Tibial artery (tissue), 4 donors: ENCODE measurements at regions not wholly inside any gene's neighbourhood (a gene's known extent, or its start where the extent isn't known, plus 50 kb on each side); places are given as distances from the start of the nearest gene placed in this dataset.

Experiments used
- DNase-seq, 2 donors: peaks; one replicate each; pipeline ENCODE4 v3.0.0-alpha.2; 2019
- H3K27ac ChIP-seq, 2 donors: fragments of 200-600 bp; sonication (generic) in 1 of 2; 1 replicate in 1 of 2; 2 replicates in 1 of 2; pipeline ENCODE4 v1.5.1; 2018 to 2019; ENCODE audit warnings: mild to moderate bottlenecking in 1 of 2
- H3K27me3 ChIP-seq, 2 donors: fragments of 200-600 bp; sonication (generic) in 1 of 2; one replicate each; pipeline versions ENCODE4 v1.5.1 to v1.6.0; 2016 to 2019
- H3K36me3 ChIP-seq, 3 donors: fragments of 200-600 bp; sonication (generic) in 2 of 3; one replicate each; pipeline ENCODE4 v1.5.1; 2016 to 2019; ENCODE audit warnings: mild to moderate bottlenecking in 2 of 3
- H3K4me1 ChIP-seq, 4 donors: fragments of 200-600 bp; sonication (generic) in 2 of 4; 1 replicate in 3 of 4; 2 replicates in 1 of 4; pipeline ENCODE4 v1.5.1; 2016 to 2019
- H3K4me3 ChIP-seq, 2 donors: fragments of 200-600 bp; sonication (generic) in 1 of 2; 1 replicate in 1 of 2; 2 replicates in 1 of 2; pipeline ENCODE4 v1.5.1; 2018 to 2019; ENCODE audit warnings: mild to moderate bottlenecking in 2 of 2
- H3K9me3 ChIP-seq, 3 donors: fragments of 200-600 bp; sonication (generic) in 1 of 3; one replicate each; pipeline ENCODE4 v1.5.1; 2016 to 2019
- intact Hi-C: fragments of 100-400 bp; cut with DNase I; formaldehyde crosslinking; loops from one replicate; pipeline ENCODE4 v1.15.0; 2023; ENCODE audit warnings: low total_unique reads
- TF ChIP-seq, protein P1 (sequence below), 2 experiments: fragments of 200-600 bp in 1 of 2; fragments of 450-650 bp in 1 of 2; IDR thresholded peaks; one replicate each; pipeline ENCODE4 v1.5.1; 2017 to 2019; ENCODE audit warnings: antibody characterized with exemption in 2 of 2, mild to moderate bottlenecking in 1 of 2, moderate library complexity in 1 of 2

DNA sequence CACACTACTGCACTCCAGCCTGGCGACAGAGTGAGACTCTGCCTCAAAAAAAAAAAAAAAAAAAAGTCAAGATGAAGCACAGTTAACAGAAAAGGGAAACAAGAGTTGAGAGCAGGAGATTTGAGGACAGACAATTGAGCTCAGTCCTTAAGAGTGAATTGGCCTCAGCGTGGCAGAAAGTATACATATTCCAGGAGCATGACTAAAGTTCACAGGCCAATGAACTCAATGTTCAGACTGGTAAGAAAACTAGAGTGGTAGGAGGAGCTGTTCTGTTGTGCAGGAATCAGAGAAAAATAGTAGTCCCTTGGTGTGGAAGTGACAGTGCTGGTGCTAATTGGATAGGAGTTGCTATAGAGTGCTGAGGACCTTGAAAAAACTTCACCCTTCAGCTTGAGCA, 60.0 kb downstream of the NRN1 start:
- Histone ChIP-seq H3K36me3 (no peaks in the 10 kb centered on the region), H3K27me3 (no peaks in the 10 kb centered on the region), H3K27ac (no peak overlapping the region), H3K9me3 (peaks cover 0 to 9% (median 0%) of the 10 kb centered on the region in 3 donors), H3K4me3 (no peak overlapping the region), H3K4me1 (peaks cover 0 to 3% (median under 1%) of the 10 kb centered on the region in 4 donors)
- DNase-seq = no peak
- intact Hi-C loops = no loop called here
- TF ChIP-seq, protein P1, sequence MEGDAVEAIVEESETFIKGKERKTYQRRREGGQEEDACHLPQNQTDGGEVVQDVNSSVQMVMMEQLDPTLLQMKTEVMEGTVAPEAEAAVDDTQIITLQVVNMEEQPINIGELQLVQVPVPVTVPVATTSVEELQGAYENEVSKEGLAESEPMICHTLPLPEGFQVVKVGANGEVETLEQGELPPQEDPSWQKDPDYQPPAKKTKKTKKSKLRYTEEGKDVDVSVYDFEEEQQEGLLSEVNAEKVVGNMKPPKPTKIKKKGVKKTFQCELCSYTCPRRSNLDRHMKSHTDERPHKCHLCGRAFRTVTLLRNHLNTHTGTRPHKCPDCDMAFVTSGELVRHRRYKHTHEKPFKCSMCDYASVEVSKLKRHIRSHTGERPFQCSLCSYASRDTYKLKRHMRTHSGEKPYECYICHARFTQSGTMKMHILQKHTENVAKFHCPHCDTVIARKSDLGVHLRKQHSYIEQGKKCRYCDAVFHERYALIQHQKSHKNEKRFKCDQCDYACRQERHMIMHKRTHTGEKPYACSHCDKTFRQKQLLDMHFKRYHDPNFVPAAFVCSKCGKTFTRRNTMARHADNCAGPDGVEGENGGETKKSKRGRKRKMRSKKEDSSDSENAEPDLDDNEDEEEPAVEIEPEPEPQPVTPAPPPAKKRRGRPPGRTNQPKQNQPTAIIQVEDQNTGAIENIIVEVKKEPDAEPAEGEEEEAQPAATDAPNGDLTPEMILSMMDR (IDR thresholded peaks at IDR 0.05) = no peak

DNA sequence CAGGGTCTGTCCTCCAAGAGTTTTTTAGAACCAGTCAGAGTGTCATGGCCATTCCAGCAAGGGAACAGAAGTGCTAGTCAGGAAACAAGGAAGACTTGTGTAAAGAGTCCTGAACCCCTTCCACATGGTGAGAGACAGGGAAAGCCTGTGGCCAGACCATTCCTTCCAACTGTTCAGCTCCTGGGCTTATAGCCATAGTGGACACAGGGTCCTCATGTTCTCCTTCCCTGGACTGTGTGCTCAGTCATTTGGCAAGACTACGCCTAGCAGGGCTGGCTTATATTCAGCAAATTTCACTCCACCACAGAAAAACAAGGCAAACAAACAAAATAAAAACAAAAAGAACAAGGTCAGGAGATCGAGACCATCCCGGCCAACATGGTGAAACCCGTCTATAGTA, 60.5 kb downstream of the NRN1 start:
- intact Hi-C loops = no loop called here
- Histone ChIP-seq H3K9me3 (peaks cover 0 to 9% (median 0%) of the 10 kb centered on the region in 3 donors), H3K27ac (no peak overlapping the region), H3K4me3 (no peak overlapping the region), H3K36me3 (no peaks in the 10 kb centered on the region), H3K27me3 (no peaks in the 10 kb centered on the region), H3K4me1 (peaks cover 0 to 8% (median 6%) of the 10 kb centered on the region in 4 donors)
- no peak for DNase-seq
- TF ChIP-seq, protein P1 (IDR thresholded peaks at IDR 0.05) = no peak

DNA sequence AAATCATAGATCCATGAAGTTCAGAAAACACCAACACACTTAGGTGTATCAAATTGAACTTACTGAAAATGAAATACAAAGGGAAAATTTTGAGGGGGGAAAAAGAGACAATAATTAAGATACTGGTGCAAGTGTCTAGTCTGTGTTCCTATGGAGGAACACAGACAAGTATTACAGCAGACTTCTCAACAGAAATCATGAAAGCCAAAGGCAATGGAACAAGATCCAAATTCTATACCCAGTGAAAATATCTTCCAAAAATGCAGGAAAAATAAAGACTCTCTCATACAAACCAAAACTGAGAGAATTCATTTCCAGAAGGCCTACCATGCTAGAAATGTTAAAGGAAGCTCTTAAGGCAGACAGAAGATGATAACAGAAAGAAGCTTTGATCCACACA, 63.1 kb downstream of the NRN1 start:
- H3K9me3 ChIP-seq = peaks cover 0 to 9% (median 0%) of the 10 kb centered on the region in 3 donors
- no peak overlapping the region for H3K4me3 ChIP-seq
- DNase-seq = no peak
- no peaks in the 10 kb centered on the region for H3K36me3 ChIP-seq
- peaks cover 0 to 21% (median 16%) of the 10 kb centered on the region in 4 donors for H3K4me1 ChIP-seq
- H3K27ac ChIP-seq = no peak overlapping the region
- no peaks in the 10 kb centered on the region for H3K27me3 ChIP-seq
- TF ChIP-seq, protein P1 (IDR thresholded peaks at IDR 0.05) = no peak
- intact Hi-C loops = no loop called here

DNA sequence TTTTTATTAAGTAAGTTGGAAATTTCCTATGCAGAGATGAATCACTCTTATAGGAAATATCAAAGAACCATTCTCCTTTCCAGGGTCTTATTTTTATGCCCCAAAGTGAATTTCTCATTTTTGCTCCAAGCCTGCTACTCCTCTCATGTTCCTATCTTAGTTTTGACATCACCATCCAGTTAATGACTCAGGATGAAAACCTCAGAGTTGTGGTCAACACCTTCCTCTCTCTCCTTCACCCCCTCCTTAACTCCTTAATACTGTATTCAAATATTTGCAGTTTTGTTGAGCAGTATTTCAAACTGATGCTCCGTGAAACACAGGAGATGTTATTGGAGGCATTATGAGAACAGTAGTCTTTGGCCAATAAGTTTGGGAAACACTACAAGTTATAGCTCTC, 64.1 kb downstream of the NRN1 start:
- TF ChIP-seq, protein P1 (IDR thresholded peaks at IDR 0.05) = no peak
- intact Hi-C loops = no loop called here
- H3K27ac ChIP-seq = no peak overlapping the region
- peaks cover 0 to 21% (median 16%) of the 10 kb centered on the region in 4 donors for H3K4me1 ChIP-seq
- H3K9me3 ChIP-seq = peaks cover 0 to 9% (median 0%) of the 10 kb centered on the region in 3 donors
- no peak overlapping the region for H3K4me3 ChIP-seq
- no peaks in the 10 kb centered on the region for H3K27me3 ChIP-seq
- no peaks in the 10 kb centered on the region for H3K36me3 ChIP-seq
- no peak for DNase-seq

DNA sequence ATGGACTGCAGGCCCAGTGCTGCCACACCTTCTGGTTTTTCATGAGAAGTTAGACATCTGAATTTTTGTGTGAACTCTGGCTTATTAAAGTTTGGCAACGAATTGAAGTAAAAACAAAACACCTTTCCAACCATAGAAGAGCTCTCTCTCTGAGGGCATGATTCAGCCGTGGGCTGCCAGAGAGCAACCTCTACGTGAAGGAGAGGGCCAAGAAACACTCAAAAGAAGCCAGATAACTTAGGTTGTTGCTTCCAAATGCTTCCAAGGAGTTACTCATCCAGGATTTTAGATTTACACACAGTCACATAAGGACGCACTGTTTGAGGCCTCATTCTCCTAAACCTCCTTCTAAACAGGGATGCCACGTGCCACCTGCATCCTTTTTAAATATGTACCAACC, 65.5 kb downstream of the NRN1 start:
- H3K27ac ChIP-seq = peak overlapping the region; percentile 1 to 25
- peaks cover 0 to 29% (median 18%) of the 10 kb centered on the region in 4 donors for H3K4me1 ChIP-seq
- TF ChIP-seq, protein P1 (IDR thresholded peaks at IDR 0.05) = no peak
- H3K4me3 ChIP-seq = no peak overlapping the region
- DNase-seq = no peak
- H3K9me3 ChIP-seq = peaks cover 0 to 9% (median 0%) of the 10 kb centered on the region in 3 donors
- H3K27me3 ChIP-seq = no peaks in the 10 kb centered on the region
- intact Hi-C loops = no loop called here
- no peaks in the 10 kb centered on the region for H3K36me3 ChIP-seq

DNA sequence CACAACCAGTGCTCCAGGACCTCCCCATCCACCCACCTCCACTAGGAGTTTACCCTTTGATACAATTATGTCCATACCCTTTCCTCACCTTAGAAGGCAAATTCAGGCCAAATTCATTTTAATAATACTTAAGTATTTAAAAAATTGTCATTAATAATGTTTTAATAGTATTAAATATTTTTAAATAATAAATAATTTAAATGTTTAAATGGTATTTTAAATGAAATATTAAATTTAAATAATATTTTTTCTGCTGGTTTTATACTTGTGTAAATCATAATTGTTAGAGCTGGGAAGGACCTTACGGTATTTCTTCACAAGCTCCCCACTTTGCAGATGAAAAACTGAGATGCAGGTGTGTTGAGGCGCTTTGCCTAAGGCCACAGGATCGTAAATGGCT, 67.8 kb downstream of the NRN1 start:
- Histone ChIP-seq H3K36me3 (no peaks in the 10 kb centered on the region), H3K4me3 (no peak overlapping the region), H3K4me1 (peaks cover 0 to 30% (median 18%) of the 10 kb centered on the region in 4 donors), H3K27me3 (no peaks in the 10 kb centered on the region), H3K9me3 (peaks cover 0 to 4% (median 0%) of the 10 kb centered on the region in 3 donors), H3K27ac (no peak overlapping the region)
- TF ChIP-seq, protein P1 (IDR thresholded peaks at IDR 0.05) = no peak
- no peak for DNase-seq
- intact Hi-C loops = no loop called here
